AG04450 (cell line): ENCODE measurements at regions not wholly inside any gene's neighbourhood (a gene's known extent, or its start where the extent isn't known, plus 50 kb on each side); places are given as distances from the start of the nearest gene placed in this dataset.

Experiments used
- CTCF ChIA-PET: fragments of 300-600, 350-600 bp; formaldehyde crosslinking; extraction: SDS; loops from one replicate; lab custom pipeline; 2022; ENCODE audit warnings: antibody characterized with exemption, inconsistent platforms; lab: Charles Lee
- POLR2A ChIA-PET: fragments of 350-600 bp; formaldehyde crosslinking; extraction: SDS; loops from one replicate; lab custom pipeline; 2021; ENCODE audit warnings: antibody characterized with exemption, inconsistent platforms; lab: Yijun Ruan, JAX
- DNase-seq: peaks from one replicate; pipeline ENCODE4 v3.0.0-alpha.2; 2011; ENCODE audit warnings: low read depth, low spot score
- H3K27ac ChIP-seq: one replicate; pipeline ENCODE4 v1.5.1; 2012; ENCODE audit warnings: low read depth, low read length, control low read depth
- H3K27me3 ChIP-seq: one replicate; pipeline ENCODE4 v1.6.0; 2012; ENCODE audit warnings: low read length; ENCODE audit not compliant: control insufficient read depth, insufficient read depth
- H3K4me3 ChIP-seq: 2 replicates; pipeline ENCODE4 v1.5.1; 2011; ENCODE audit warnings: mild to moderate bottlenecking, low read depth, low read length, control low read depth
- H3K9me3 ChIP-seq: 2 replicates; pipeline ENCODE4 v1.5.1; 2012; ENCODE audit warnings: low read length; ENCODE audit not compliant: control insufficient read depth, insufficient read depth
- CTCF ChIP-seq: IDR thresholded peaks from 2 replicates; pipeline ENCODE4 v1.5.1; 2011; ENCODE audit warnings: low read depth, low read length, control low read depth, inconsistent platforms

- H3K9me3 ChIP-seq: no peaks in the 10 kb centered on the region
- no peak overlapping the region for H3K27ac ChIP-seq
- peaks cover 10% of the 10 kb centered on the region for H3K27me3 ChIP-seq
- ChIA-PET CTCF (interaction anchor here (1.1 kb wide), 1 partner anchor 56 kb away, joined by 4 read pairs; no protein-coding TSS in a partner anchor), POLR2A (no interaction called here)
- H3K4me3 ChIP-seq: no peak overlapping the region
- no peak for DNase-seq
- TF ChIP-seq CTCF: no peak
Measured at GRCh38 chr1:114289824-114290223, 136.2 kb upstream of the SYT6 start.

GRCh38 chr1:114289306-114289705 lies 135.6 kb upstream of the SYT6 start:
- H3K27me3 ChIP-seq: peaks cover 14% of the 10 kb centered on the region
- POLR2A ChIA-PET: no interaction called here
- no peak overlapping the region for H3K27ac ChIP-seq
- CTCF ChIA-PET: interaction anchor here (1.1 kb wide), 1 partner anchor 56 kb away, joined by 4 read pairs; no protein-coding TSS in a partner anchor
- no peak for DNase-seq
- no peaks in the 10 kb centered on the region for H3K9me3 ChIP-seq
- TF ChIP-seq CTCF: no peak
- no peak overlapping the region for H3K4me3 ChIP-seq

GRCh38 chr1:114286960-114287359 lies 133.3 kb upstream of the SYT6 start:
- no peak for TF ChIP-seq CTCF
- ChIA-PET CTCF (interaction anchor here (0.5 to 1.3 kb wide), 4 partner anchors 59 to 384 kb away, joined by 3 to 4 read pairs (median 3); partner anchors contain the start of gene OLFML3), POLR2A (no interaction called here)
- H3K9me3 ChIP-seq: no peaks in the 10 kb centered on the region
- no peak overlapping the region for H3K27ac ChIP-seq
- H3K27me3 ChIP-seq: peaks cover 14% of the 10 kb centered on the region
- no peak for DNase-seq
- no peak overlapping the region for H3K4me3 ChIP-seq

- Histone ChIP-seq H3K27me3 (peaks cover 14% of the 10 kb centered on the region), H3K27ac (no peak overlapping the region), H3K4me3 (no peak overlapping the region), H3K9me3 (no peaks in the 10 kb centered on the region)
- ChIA-PET CTCF (interaction anchor here (0.7 to 0.9 kb wide), 2 partner anchors 307 to 309 kb away, joined by 3 read pairs; partner anchors contain the start of gene OLFML3), POLR2A (no interaction called here)
- no peak for DNase-seq
- TF ChIP-seq CTCF: no peak
Measured at GRCh38 chr1:114286179-114286578, 132.5 kb upstream of the SYT6 start.

- POLR2A ChIA-PET: interaction anchor here (3.1 kb wide), 1 partner anchor 304 kb away, joined by 10 read pairs; the partner anchor contains the start of gene OLFML3
- Histone ChIP-seq H3K4me3 (no peak overlapping the region), H3K9me3 (no peaks in the 10 kb centered on the region), H3K27me3 (peaks cover 10% of the 10 kb centered on the region), H3K27ac (no peak overlapping the region)
- CTCF ChIA-PET: interaction anchor here (0.5 to 5.3 kb wide), 71 partner anchors 8 to 1871 kb away, joined by 3 to 122 read pairs (median 4); partner anchors contain the start of genes OLFML3 and PHTF1
- DNase-seq: peak; percentile 81
- TF ChIP-seq CTCF: peak; percentile 97
Measured at GRCh38 chr1:114282751-114283403, 129.2 kb upstream of the SYT6 start.
